Midbrain (tissue), 1 donor: ENCODE measurements at regions not wholly inside any gene's neighbourhood (a gene's known extent, or its start where the extent isn't known, plus 50 kb on each side); places are given as distances from the start of the nearest gene placed in this dataset.

ENCODE experiments used
- DNase-seq: peaks from one replicate; lab custom pipeline; 2025; lab: John Stamatoyannopoulos, UW

DNA sequence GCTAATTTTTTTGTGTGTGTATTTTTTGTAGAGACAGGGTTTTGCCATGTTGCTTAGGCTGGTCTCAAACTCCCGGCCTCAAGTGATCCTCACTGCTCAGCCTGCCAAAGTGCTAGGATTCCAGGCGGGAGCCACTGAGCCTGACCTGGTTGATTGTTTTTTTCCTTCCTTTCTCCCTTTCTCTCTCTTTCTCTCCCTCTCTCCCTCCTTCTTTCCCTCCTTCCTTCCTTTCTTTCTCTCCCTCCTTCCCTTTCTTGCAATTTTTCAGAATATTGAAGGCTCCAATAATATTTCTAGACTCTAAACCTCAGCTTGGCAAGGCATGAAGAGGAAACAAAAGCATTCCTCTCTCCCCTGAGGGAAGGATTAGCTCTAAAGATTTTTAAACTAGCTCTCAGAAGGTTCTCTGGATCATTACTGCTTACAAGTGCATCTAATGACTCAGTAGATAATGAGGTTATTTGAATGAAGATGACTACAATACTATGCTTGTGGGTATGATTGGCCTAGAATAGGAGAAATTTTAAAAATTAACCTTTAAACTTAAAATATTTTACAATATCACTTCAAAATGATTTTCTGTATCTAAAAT, 68.5 kb upstream of the GADD45A start:
- DNase-seq = no peak

DNA sequence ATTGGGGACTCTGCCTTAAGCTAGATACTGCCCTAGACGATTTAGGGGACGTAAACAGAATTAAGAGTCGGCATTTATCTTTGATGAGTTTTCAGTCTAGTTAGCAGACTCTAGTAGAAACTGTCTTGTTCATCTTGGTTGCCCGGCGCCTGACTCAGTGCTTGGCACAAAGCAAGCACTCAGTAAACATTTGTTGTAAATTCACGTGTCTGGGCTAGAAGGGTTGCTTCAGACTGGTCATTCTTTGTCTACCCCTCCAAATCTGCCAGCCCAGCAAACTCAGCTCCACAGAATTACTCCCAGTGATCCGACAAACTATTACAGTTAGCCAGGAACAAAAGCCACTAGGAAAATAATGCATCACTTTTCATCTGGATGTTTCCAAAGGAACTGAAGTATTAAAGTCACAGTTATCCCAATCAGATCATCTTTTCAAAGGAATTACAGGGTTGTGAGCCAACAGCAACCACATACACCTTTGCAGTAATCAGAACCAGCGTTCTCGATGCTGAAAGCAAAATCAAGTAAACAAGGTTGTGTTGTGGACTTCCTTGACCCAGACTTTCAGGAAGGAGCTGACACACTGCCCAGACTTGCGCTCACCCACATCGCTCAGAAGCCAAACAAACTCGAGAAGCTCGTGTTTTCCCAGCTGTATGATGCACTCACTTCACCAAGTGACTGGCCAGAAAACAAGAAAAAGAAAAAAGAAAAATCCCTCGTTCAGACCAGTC, 66.5 kb upstream of the GADD45A start:
- DNase-seq = peak; percentile 66

DNA sequence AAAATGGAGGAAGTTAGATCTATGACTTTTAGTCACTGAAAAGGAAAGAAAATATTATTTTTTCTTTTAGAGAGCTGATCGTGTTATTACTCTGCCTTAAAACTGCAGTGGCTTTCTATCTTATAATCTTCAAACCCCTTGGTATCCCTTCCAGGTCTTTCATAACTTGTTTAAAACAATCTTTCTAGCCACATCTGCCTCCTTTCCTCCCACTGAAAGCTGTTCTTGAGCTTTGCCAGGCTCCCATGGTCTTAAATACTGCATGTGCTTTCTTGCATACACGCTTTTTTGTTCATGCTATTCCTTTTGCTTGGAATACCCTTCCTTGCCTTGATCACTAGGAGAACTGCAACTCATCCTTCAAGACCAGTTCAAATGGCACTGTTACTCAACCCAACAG, 65.9 kb upstream of the GADD45A start:
- no peak for DNase-seq

DNA sequence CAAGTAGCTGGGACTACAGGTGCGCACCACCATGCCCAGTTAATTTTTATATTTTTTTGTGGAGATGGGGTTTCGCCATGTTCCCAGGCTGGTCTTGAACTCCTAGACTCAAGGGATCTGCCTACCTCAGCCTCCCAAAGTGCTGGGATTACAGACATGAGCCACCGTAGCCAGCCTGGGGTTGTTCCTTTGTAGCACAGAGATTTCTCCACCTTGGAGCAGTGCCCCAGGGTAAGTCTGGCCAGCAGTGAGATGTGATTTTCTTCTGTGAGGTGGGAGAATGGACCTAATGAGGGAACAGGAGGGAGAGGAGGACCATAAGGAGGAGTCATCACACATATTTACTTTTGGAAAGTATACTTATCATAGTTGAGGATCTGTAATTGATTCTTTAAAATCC, 61.1 kb upstream of the GADD45A start:
- no peak for DNase-seq

DNA sequence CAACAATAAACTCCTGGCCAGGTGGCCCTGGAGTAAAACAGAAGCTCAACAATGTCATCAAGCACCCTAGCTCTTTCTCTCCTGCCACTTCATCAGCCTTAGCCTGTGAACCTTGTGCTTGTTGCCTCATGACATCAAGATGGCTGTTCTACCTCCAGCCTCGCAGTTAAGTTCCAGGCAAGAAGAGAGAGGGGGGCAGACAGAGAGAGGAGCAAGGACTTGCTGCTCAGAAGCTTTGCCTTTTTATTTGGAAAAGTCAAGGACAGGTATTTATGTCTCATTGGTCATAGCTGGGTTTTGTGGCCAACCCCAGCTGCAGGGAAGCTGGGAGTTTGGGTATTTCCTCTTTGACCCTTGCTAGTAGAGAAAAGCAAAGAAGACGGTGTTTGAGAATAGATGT, 60.3 kb upstream of the GADD45A start:
- DNase-seq = no peak

- no peak for DNase-seq
These were observed 58.7 kb upstream of the GADD45A start for GRCh38 chr1:67626090-67626860.

DNA sequence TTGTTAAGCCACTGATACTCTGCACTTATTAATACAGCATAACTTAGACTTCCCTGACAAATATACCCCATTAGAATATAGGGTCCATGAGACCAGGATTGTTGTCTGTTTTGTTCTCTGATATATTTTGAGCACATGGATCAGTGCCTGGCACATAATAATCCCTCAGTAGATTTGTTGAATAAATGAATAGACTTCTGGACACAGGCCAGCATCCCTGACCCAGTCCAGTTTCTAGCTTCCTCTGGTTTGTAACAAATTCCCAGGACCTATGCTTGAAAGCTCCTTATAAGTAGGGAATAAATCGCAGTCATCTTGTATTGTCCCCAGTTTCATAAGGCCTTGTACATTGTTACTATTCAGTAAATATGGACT, 58.2 kb upstream of the GADD45A start:
- no peak for DNase-seq

GRCh38 chr1:67627336-67627735, 57.7 kb upstream of the GADD45A start:
- no peak for DNase-seq

DNA sequence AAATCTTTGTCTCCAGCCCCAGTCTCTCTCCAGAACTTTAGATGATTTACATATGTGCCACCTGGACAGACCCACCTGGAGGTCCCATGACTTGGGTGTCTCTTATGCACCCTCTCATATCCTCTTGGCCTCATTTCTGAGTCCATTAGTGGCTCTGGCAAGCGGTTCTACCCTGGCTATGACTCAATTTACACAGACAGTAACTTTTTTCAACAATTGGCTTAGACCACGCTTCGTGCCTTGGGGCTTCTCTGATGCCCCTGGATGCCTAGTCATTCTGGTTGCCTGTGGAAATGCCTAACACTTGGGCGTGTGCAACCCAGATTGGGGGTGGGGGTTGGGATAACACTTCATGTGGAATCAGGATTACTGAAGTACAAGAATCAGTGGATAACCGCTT, 57.1 kb upstream of the GADD45A start:
- DNase-seq = no peak

DNA sequence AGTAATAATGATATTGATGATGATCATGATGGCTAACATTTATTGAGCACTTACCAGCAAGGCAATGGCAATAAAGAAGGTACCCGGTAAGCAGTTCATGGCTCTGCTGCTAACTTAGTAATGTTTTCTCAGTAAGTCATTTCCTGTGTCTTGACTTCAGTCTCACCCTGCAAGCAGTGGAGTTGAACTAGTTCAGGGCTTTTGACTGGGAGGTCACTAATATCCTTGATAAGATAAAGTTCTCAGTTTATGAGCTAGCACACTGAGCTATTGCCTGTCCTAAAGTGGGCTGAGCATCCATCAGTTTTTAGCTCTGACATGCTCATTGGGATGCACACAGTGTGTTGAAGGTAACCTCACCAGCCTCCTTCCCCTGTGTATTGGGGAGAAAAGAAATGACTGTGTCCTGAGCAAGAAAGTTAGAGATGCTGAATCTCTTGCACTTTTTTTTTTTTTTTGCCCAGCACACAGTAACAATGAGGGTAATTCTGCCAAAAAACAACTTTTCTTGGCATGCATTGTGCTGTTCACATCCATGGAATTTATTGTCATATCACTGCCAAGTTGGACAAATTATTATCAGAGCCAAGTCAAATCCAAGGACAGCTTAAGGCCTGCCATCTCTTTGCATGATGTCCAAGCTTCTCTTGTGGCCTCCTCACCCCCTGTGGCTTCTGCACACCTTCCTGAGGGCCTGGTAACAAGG, 55.5 kb upstream of the GADD45A start:
- DNase-seq = no peak

DNA sequence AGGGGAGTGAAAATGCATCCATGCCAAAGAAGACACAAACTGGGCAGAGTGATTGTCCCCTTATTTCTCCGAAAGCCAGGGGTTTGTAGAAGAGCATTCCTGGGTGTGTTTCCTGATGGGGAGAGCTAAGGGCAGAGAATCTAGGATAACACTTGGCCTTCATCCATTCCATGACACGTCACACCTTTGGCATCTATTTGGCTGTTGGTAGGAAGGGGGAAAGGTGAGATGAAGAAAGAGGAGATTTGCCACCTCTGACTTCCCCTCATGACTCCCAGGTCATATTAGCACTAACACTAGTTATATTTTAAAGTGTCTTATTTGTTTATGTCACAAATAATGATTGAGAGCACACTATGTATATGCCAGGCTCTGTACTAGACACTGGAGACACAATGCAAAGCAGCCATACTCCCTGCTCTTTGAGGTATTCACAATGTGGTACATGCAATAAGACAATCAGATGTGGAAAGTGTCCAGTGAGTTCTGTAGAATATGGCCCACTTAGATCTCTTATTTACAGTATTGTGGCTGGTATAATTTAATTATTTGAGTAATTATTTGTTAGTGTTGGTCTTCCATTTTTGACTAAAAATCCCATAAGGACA, 54.5 kb upstream of the GADD45A start:
- no peak for DNase-seq

- no peak for DNase-seq
These were observed 52.6 kb upstream of the GADD45A start for GRCh38 chr1:67632356-67632755.

DNA sequence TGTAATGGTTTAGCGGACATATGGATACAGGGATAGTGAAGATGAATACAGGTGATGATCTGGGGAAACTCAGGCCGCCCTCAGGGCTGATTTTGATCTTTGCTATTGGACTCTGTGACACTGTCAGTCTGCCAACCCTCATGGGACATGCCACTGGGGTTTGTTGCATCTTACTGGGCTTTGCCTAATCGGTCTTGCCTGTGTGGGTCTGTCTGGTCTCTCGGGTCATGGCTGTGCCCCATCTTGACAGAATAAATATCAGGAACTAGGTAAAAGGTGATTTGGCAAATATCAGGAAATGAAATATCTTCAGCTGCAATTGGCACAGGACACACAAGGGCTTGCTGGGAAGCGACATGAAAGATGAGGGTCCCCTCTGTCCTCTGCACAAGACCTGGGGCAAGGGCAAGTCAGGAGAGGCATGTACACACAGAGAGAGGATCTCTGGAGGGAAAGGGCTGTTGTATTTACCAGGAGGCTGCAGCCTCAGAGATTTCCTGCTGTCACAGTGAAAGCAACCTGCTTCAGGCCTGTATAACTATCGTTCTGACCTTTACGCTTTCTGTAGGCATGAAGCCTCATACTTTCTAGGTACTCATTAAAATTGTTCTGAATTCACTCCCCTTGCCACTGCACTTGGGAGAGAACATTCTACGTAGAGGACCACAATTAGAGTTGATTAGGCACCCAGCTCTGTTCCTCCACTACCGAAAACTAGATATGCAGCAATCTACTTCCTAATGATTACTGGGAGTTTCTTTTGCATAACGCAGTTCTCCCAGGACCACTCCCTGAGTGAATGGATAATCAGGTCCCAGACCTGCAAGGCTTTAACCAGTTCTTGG, 52.0 kb upstream of the GADD45A start:
- no peak for DNase-seq

- no peak for DNase-seq
These were observed 50.5 kb upstream of the GADD45A start for GRCh38 chr1:67634396-67634935.

DNA sequence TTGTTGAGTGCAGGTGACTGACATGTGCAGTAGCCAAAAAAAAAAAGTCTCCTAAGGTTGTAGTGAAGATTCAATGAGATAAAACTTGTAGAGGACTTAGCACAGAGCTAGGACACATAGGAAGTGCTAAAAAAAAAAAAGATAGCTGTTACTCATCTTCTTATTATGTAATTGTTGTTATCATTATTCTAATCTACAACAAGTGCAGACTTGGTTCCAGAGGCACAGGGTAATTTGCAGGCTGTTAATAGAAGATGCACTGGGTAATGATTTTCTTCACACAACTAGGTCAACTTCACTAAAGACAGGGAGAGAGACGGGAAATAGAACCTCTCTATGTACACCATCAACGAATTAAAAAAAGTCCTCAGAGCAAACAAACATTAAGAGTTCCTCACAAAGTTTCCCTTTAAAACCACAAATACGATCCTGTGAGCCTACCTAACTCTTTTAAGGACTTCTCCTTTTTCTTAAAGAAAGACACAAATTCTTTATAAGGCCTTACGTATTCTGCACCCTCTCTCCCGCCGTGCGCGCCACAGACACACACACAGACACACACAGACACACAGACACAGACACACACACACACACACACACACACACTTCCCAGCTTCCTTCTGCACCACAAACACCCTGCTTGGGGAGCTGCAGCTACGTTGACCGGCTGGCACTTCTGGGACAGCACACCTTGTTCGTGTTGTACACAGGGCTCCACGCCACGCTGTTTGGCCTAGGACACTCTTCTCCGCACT, 49.8 kb upstream of the GADD45A start:
- no peak for DNase-seq
